ENCODE measurements at regions not wholly inside any gene's neighbourhood (a gene's known extent, or its start where the extent isn't known, plus 50 kb on each side); places are given as distances from the start of the nearest gene placed in this dataset.
A peak's percentile ranks its signal among the peaks of the same experiment; 100 is the strongest.

DNA sequence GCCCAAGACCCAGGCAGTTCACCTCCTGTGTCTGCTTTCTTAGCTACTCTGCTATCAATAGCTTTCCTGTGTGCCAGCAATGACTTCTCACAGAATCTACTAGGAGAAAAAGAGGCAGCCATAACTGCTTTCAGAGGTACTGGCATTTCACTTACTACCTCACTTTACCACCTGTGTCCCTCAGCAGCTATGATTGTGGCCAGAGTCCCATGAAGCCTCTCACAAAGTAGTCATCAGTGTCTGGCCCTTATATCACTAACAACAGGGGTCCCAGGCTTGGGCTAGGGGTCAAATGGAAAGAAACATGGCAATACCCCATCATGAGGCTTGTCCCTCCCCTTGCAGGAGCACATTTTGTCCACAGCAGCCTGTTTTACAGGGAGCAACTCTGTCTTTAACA is 62.7 kb upstream of the EPS8L3 start:
- TF ChIP-seq EP300 (IDR thresholded peaks at IDR 0.05) (no peak), POLR2A (IDR thresholded peaks at IDR 0.05) (no peak), POLR2AphosphoS5 (IDR thresholded peaks at IDR 0.05) (no peak)
- TF ChIP-seq, protein P1, sequence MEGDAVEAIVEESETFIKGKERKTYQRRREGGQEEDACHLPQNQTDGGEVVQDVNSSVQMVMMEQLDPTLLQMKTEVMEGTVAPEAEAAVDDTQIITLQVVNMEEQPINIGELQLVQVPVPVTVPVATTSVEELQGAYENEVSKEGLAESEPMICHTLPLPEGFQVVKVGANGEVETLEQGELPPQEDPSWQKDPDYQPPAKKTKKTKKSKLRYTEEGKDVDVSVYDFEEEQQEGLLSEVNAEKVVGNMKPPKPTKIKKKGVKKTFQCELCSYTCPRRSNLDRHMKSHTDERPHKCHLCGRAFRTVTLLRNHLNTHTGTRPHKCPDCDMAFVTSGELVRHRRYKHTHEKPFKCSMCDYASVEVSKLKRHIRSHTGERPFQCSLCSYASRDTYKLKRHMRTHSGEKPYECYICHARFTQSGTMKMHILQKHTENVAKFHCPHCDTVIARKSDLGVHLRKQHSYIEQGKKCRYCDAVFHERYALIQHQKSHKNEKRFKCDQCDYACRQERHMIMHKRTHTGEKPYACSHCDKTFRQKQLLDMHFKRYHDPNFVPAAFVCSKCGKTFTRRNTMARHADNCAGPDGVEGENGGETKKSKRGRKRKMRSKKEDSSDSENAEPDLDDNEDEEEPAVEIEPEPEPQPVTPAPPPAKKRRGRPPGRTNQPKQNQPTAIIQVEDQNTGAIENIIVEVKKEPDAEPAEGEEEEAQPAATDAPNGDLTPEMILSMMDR (IDR thresholded peaks at IDR 0.05) = no peak
- no peaks in the 10 kb centered on the region for H3K27me3 ChIP-seq

DNA sequence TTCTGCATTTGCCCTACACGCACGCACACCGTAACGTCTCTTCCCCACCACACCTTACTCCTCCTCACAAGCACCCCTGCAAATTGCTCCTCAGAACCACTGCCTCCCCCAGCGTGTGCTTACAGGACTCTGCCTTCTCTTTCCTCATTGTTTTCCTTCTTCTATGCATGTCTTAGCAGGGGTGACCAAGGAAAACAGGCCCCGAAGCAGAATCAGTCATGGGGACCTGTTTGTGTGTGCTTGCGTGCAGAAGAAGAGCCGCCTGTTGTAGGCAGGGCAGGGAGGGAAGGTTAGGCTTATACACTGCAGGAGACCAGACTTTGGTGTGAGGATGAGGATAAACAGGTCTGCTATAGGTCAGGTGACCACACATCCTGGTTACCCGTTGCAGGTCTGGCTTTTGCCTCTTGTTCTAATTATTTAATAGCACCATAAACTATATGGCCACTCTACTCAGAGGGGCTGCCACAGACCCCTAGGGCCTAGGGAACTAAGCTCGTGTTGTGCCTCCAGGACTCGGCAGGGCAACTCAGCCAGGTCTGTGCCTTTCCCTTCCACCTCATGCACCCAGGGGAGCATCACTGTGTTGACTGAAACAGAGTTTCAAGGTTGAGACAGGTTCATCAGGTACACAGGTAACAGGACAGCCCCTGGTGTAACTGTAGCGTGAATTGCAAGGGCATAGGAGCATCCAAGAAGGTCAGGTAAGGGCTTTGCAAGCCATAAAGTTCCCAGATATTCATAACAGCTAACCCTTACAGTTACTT is 60.8 kb upstream of the EPS8L3 start:
- Histone ChIP-seq H3K27ac (peak overlapping the region; percentile 78), H3K4me3 (no peak overlapping the region), H3K27me3 (no peaks in the 10 kb centered on the region), H3K36me3 (no peaks in the 10 kb centered on the region), H3K9me3 (no peaks in the 10 kb centered on the region), H3K4me1 (peaks cover 33% of the 10 kb centered on the region)
- 79% methylated on average over 12 of the region's 12 CpGs for WGBS
- TF ChIP-seq POLR2AphosphoS5 (IDR thresholded peaks at IDR 0.05) (no peak), POLR2A (IDR thresholded peaks at IDR 0.05) (no peak), EP300 (IDR thresholded peaks at IDR 0.05) (no peak)
- TF ChIP-seq, protein P1 (IDR thresholded peaks at IDR 0.05) = no peak
- DNase-seq (ENCODE audit: low spot score in 2 of 2) = no peak

More for the DNA sequence above, 62.7 kb upstream of the EPS8L3 start:
- peaks cover 26% of the 10 kb centered on the region for H3K4me1 ChIP-seq
- H3K36me3 ChIP-seq = no peaks in the 10 kb centered on the region
- no peak overlapping the region for H3K27ac ChIP-seq
- H3K4me3 ChIP-seq = no peak overlapping the region
- H3K9me3 ChIP-seq = no peaks in the 10 kb centered on the region
- DNase-seq (ENCODE audit: low spot score in 2 of 2) = no peak

DNA sequence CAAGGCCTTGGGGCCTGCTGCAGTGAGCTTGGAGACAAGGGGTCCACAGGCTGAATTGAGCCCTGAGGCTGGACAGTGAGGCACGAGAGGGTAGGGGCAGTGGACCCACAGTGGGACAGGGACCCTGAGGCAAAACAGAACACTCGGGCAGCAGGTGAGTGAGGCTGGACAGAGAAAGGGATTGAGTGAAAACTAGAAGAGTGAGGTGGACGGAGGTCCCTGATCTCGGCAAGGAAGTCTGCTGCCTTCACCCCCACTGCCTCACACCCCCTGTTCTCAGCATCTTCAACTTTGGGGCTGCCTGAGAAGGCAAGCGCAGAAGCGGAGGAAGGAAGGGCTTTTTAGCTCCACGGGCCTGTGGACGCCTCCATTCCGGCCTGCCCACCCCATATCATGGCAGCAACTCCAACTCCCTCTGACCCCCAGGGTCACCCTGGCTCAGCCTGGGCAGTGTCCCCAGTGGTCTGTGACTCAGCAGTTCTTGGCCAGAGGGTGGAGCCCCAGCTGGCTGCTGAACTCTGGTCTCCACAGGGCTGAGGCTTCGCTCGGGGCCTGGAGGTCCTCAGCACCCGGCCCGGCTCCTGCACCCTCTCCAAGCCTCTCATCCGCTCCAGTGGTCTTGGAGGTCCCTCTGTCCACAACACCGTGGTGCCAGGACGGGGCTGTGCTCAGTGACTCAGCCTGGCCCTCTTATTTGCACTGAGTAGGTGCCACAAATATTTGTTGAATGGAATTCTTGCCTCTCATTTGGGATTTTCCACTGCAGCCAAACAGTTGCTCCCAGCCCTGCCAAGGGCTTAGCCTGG is 60.0 kb upstream of the EPS8L3 start:
- H3K4me1 ChIP-seq = peaks cover 40% of the 10 kb centered on the region
- 78% methylated on average over 14 of the region's 16 CpGs for WGBS
- DNase-seq (ENCODE audit: low spot score in 2 of 2) = no peak

DNA sequence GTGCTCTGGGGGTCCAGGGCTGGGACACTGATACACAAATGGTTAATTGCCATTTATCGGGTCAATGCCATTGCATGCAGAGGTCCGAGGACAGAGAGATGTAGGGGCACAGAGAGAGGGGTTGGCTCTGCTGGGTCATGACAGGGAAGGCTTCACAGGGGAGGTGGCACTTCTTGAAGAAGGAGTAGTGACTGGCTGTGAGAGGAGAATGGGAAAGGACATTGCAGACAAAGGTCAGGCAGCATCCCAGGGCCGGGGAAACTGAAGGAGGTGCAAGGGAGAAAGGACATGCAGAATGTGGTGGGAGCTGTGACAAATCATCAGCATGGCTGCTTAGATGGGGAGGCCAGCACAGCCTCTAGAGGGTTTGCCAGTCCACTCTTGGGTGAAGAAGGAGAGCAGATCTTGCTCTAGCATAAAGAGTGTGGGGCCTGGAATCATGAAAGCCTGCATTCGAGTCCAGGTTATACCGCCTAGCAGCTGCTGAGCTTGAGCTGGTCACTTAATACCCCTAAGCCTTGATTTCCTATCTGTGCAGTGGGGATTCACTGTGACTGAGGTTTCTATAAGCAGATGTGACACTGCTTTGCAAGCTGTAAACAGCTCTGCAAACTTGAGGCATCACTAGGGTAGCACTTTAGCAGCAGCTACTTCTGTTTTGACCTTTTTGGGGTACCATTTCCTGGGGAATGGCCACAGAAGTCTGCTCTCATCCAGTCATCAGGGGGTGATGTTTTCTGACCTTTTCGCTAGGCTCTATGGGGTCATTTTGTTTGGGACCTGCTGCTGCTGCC is 59.2 kb upstream of the EPS8L3 start:
- 90% methylated on average over 6 of the region's 6 CpGs for WGBS
- DNase-seq (ENCODE audit: low spot score in 2 of 2) = no peak
- no peak for TF ChIP-seq EP300 (IDR thresholded peaks at IDR 0.05)
- TF ChIP-seq POLR2A (IDR thresholded peaks at IDR 0.05) = no peak
- TF ChIP-seq, protein P1 (IDR thresholded peaks at IDR 0.05) = no peak
- TF ChIP-seq POLR2AphosphoS5 (IDR thresholded peaks at IDR 0.05) = no peak
- no peak overlapping the region for H3K4me3 ChIP-seq
- H3K27ac ChIP-seq = peak overlapping the region; percentile 78
- no peaks in the 10 kb centered on the region for H3K9me3 ChIP-seq
- H3K36me3 ChIP-seq = no peaks in the 10 kb centered on the region
- peaks cover 47% of the 10 kb centered on the region for H3K4me1 ChIP-seq
- no peaks in the 10 kb centered on the region for H3K27me3 ChIP-seq

More for the DNA sequence above, 60.0 kb upstream of the EPS8L3 start:
- H3K4me3 ChIP-seq = no peak overlapping the region
- H3K27me3 ChIP-seq = no peaks in the 10 kb centered on the region
- H3K27ac ChIP-seq = peak overlapping the region; percentile 78
- no peaks in the 10 kb centered on the region for H3K36me3 ChIP-seq
- no peaks in the 10 kb centered on the region for H3K9me3 ChIP-seq
- TF ChIP-seq, protein P1 (IDR thresholded peaks at IDR 0.05) = no peak
